Activated naive CD4-positive, alpha-beta T cell treated with anti-CD3 and anti-CD28 coated beads for 36 hours (primary cell): ENCODE measurements at regions not wholly inside any gene's neighbourhood (a gene's known extent, or its start where the extent isn't known, plus 50 kb on each side); places are given as distances from the start of the nearest gene placed in this dataset.

ENCODE experiments used
- CTCF ChIA-PET: fragments of 350-600 bp; sonication (Branson Sonifier 250); formaldehyde crosslinking; loops from one replicate; lab custom pipeline; 2021; ENCODE audit warnings: antibody characterized with exemption; lab: Charles Lee
- DNase-seq: peaks from one replicate; pipeline ENCODE4 v3.0.0-alpha.2; 2020
- H3K27ac Mint-ChIP-seq: one replicate; pipeline ENCODE4 v1.8.0; 2021; ENCODE audit warnings: mild to moderate bottlenecking, mixed read lengths
- H3K27me3 Mint-ChIP-seq: one replicate; pipeline ENCODE4 v1.8.0; 2021; ENCODE audit warnings: low read depth, mixed read lengths
- H3K36me3 Mint-ChIP-seq: one replicate; pipeline ENCODE4 v1.8.0; 2021; ENCODE audit warnings: low read depth, mixed read lengths
- H3K4me1 Mint-ChIP-seq: one replicate; pipeline ENCODE4 v1.8.0; 2021; ENCODE audit warnings: low read depth, mixed read lengths
- H3K4me3 Mint-ChIP-seq: one replicate; pipeline ENCODE4 v1.8.0; 2021; ENCODE audit warnings: mild to moderate bottlenecking, moderate library complexity, mixed read lengths
- H3K9me3 Mint-ChIP-seq: one replicate; pipeline ENCODE4 v1.8.0; 2021; ENCODE audit warnings: mixed read lengths
- intact Hi-C: fragments of 100-400 bp; cut with micrococcal nuclease; formaldehyde crosslinking; loops from one replicate; pipeline ENCODE4 v1.15.1; 2023

- Mint-ChIP-seq H3K4me1 (peaks cover 8% of the 10 kb centered on the region), H3K36me3 (peaks cover 3% of the 10 kb centered on the region), H3K27me3 (no peaks in the 10 kb centered on the region), H3K27ac (no peak overlapping the region), H3K9me3 (peaks cover 3% of the 10 kb centered on the region), H3K4me3 (no peak overlapping the region)
- no peak for DNase-seq
- intact Hi-C loops, result no loop called here
- CTCF ChIA-PET, result no interaction called here
These were observed 205.4 kb upstream of the HS3ST3A1 start for GRCh38 chr17:13807103-13807502.

- Mint-ChIP-seq H3K27ac (no peak overlapping the region), H3K9me3 (peaks cover 3% of the 10 kb centered on the region), H3K4me3 (no peak overlapping the region), H3K4me1 (peaks cover 8% of the 10 kb centered on the region), H3K27me3 (no peaks in the 10 kb centered on the region), H3K36me3 (peaks cover 3% of the 10 kb centered on the region)
- DNase-seq, result no peak
- intact Hi-C loops, result no loop called here
- CTCF ChIA-PET, result interaction anchor here (0.8 kb wide), 1 partner anchor 247 kb away, joined by 7 read pairs; no protein-coding TSS in a partner anchor
These were observed 210.6 kb upstream of the HS3ST3A1 start for GRCh38 chr17:13812350-13812749.

GRCh38 chr17:13813347-13814240, 211.9 kb upstream of the HS3ST3A1 start:
- Mint-ChIP-seq H3K27me3 (no peaks in the 10 kb centered on the region), H3K27ac (no peak overlapping the region), H3K4me1 (peaks cover 8% of the 10 kb centered on the region), H3K9me3 (peaks cover 3% of the 10 kb centered on the region), H3K4me3 (no peak overlapping the region), H3K36me3 (peaks cover 3% of the 10 kb centered on the region)
- no peak for DNase-seq
- intact Hi-C loops, result no loop called here
- CTCF ChIA-PET, result no interaction called here

- Mint-ChIP-seq H3K27ac (no peak overlapping the region), H3K9me3 (peaks cover 6% of the 10 kb centered on the region), H3K36me3 (peaks cover 3% of the 10 kb centered on the region), H3K4me1 (peaks cover 4% of the 10 kb centered on the region), H3K27me3 (no peaks in the 10 kb centered on the region), H3K4me3 (no peak overlapping the region)
- intact Hi-C loops, result no loop called here
- DNase-seq, result no peak
- CTCF ChIA-PET, result interaction anchor here (0.6 kb wide), 2 partner anchors 83 to 455 kb away, joined by 3 read pairs; no protein-coding TSS in a partner anchor
These were observed 221.0 kb upstream of the HS3ST3A1 start for GRCh38 chr17:13822700-13823099.

- CTCF ChIA-PET, result no interaction called here
- intact Hi-C loops, result loop anchor here (5.0 kb wide), 1 partner anchor 477 kb away; the partner anchor contains the start of gene HS3ST3B1
- no peak for DNase-seq
- peaks cover 3% of the 10 kb centered on the region for H3K36me3 Mint-ChIP-seq
- no peak overlapping the region for H3K4me3 Mint-ChIP-seq
- H3K27me3 Mint-ChIP-seq, result no peaks in the 10 kb centered on the region
- peaks cover 8% of the 10 kb centered on the region for H3K9me3 Mint-ChIP-seq
- no peak overlapping the region for H3K27ac Mint-ChIP-seq
- peaks cover 4% of the 10 kb centered on the region for H3K4me1 Mint-ChIP-seq
These were observed 223.9 kb upstream of the HS3ST3A1 start for GRCh38 chr17:13825526-13826040.

GRCh38 chr17:13827118-13827517, 225.4 kb upstream of the HS3ST3A1 start:
- CTCF ChIA-PET, result no interaction called here
- H3K27me3 Mint-ChIP-seq, result no peaks in the 10 kb centered on the region
- intact Hi-C loops, result loop anchor here (1.0 to 5.0 kb wide), 2 partner anchors 292 to 475 kb away; partner anchors contain the start of gene HS3ST3B1
- H3K27ac Mint-ChIP-seq, result no peak overlapping the region
- no peak overlapping the region for H3K4me3 Mint-ChIP-seq
- peaks cover 3% of the 10 kb centered on the region for H3K36me3 Mint-ChIP-seq
- peaks cover 4% of the 10 kb centered on the region for H3K4me1 Mint-ChIP-seq
- DNase-seq, result no peak
- peaks cover 8% of the 10 kb centered on the region for H3K9me3 Mint-ChIP-seq

- Mint-ChIP-seq H3K27me3 (no peaks in the 10 kb centered on the region), H3K4me1 (no peaks in the 10 kb centered on the region), H3K9me3 (no peaks in the 10 kb centered on the region), H3K27ac (no peak overlapping the region), H3K36me3 (no peaks in the 10 kb centered on the region), H3K4me3 (no peak overlapping the region)
- intact Hi-C loops, result no loop called here
- no peak for DNase-seq
- CTCF ChIA-PET, result no interaction called here
These were observed 232.2 kb upstream of the HS3ST3A1 start for GRCh38 chr17:13833921-13834320.

GRCh38 chr17:13835151-13835550, 233.4 kb upstream of the HS3ST3A1 start:
- CTCF ChIA-PET, result no interaction called here
- H3K27ac Mint-ChIP-seq, result no peak overlapping the region
- no peaks in the 10 kb centered on the region for H3K9me3 Mint-ChIP-seq
- peaks cover 7% of the 10 kb centered on the region for H3K4me1 Mint-ChIP-seq
- DNase-seq, result no peak
- no peak overlapping the region for H3K4me3 Mint-ChIP-seq
- no peaks in the 10 kb centered on the region for H3K36me3 Mint-ChIP-seq
- intact Hi-C loops, result no loop called here
- H3K27me3 Mint-ChIP-seq, result no peaks in the 10 kb centered on the region

GRCh38 chr17:13837417-13837816, 231.9 kb upstream of the COX10 start:
- no peak for DNase-seq
- Mint-ChIP-seq H3K9me3 (no peaks in the 10 kb centered on the region), H3K36me3 (no peaks in the 10 kb centered on the region), H3K27ac (no peak overlapping the region), H3K27me3 (no peaks in the 10 kb centered on the region), H3K4me3 (no peak overlapping the region), H3K4me1 (peaks cover 13% of the 10 kb centered on the region)
- intact Hi-C loops, result no loop called here
- CTCF ChIA-PET, result interaction anchor here (0.5 kb wide), 1 partner anchor 279 kb away, joined by 3 read pairs; no protein-coding TSS in a partner anchor

- peaks cover 13% of the 10 kb centered on the region for H3K4me1 Mint-ChIP-seq
- DNase-seq, result no peak
- H3K36me3 Mint-ChIP-seq, result no peaks in the 10 kb centered on the region
- CTCF ChIA-PET, result no interaction called here
- H3K4me3 Mint-ChIP-seq, result no peak overlapping the region
- no peaks in the 10 kb centered on the region for H3K9me3 Mint-ChIP-seq
- intact Hi-C loops, result no loop called here
- H3K27ac Mint-ChIP-seq, result no peak overlapping the region
- no peaks in the 10 kb centered on the region for H3K27me3 Mint-ChIP-seq
These were observed 229.1 kb upstream of the COX10 start for GRCh38 chr17:13840254-13840653.

GRCh38 chr17:13843862-13844635, 225.3 kb upstream of the COX10 start:
- intact Hi-C loops, result no loop called here
- no peak for DNase-seq
- CTCF ChIA-PET, result interaction anchor here (0.7 kb wide), 1 partner anchor 83 kb away, joined by 3 read pairs; no protein-coding TSS in a partner anchor
- Mint-ChIP-seq H3K4me3 (no peak overlapping the region), H3K36me3 (peaks cover 1% of the 10 kb centered on the region), H3K27ac (no peak overlapping the region), H3K9me3 (peaks cover 3% of the 10 kb centered on the region), H3K27me3 (no peaks in the 10 kb centered on the region), H3K4me1 (peaks cover 13% of the 10 kb centered on the region)

GRCh38 chr17:13851889-13852288, 217.4 kb upstream of the COX10 start:
- intact Hi-C loops, result no loop called here
- CTCF ChIA-PET, result interaction anchor here (0.6 kb wide), 1 partner anchor 943 kb away, joined by 3 read pairs; no protein-coding TSS in a partner anchor
- Mint-ChIP-seq H3K36me3 (peaks cover 5% of the 10 kb centered on the region), H3K4me1 (no peaks in the 10 kb centered on the region), H3K9me3 (peaks cover 7% of the 10 kb centered on the region), H3K27ac (no peak overlapping the region), H3K27me3 (no peaks in the 10 kb centered on the region), H3K4me3 (no peak overlapping the region)
- DNase-seq, result no peak
